GM23248 (cell line): ENCODE measurements at regions not wholly inside any gene's neighbourhood (a gene's known extent, or its start where the extent isn't known, plus 50 kb on each side); places are given as distances from the start of the nearest gene placed in this dataset.

Experiments
- EZH2 ChIP-seq: fragments of 200-600 bp; sonication (generic); IDR thresholded peaks from 2 replicates; pipeline ENCODE4 v1.6.1; 2018; ENCODE audit warnings: antibody characterized with exemption, mild to moderate bottlenecking; ENCODE audit not compliant: insufficient read depth, poor library complexity, severe bottlenecking
- EZH2phosphoT487 ChIP-seq: fragments of 200-600 bp; sonication (generic); IDR thresholded peaks from 2 replicates; pipeline ENCODE4 v1.6.1; 2018; ENCODE audit warnings: antibody characterized with exemption, moderate library complexity, mild to moderate bottlenecking, low read depth; ENCODE audit not compliant: insufficient read depth

- TF ChIP-seq EZH2phosphoT487 = no peak
- TF ChIP-seq EZH2 = no peak
Measured at GRCh38 chr4:10784621-10785020, 100.1 kb upstream of the CLNK start.
